Transverse colon (tissue), 4 donors: ENCODE measurements at regions not wholly inside any gene's neighbourhood (a gene's known extent, or its start where the extent isn't known, plus 50 kb on each side); places are given as distances from the start of the nearest gene placed in this dataset.

Experiments
- DNase-seq: peaks from one replicate; pipeline ENCODE4 v3.0.0-alpha.2; 2019
- H3K27ac ChIP-seq, 4 donors: fragments of 200-600 bp; sonication (generic); 2 replicates each; pipeline ENCODE4 v1.5.1; 2016 to 2018; ENCODE audit warnings: inconsistent platforms in 4 of 4
- H3K27me3 ChIP-seq: fragments of 200-600 bp; sonication (generic); 2 replicates; pipeline ENCODE4 v1.5.1; 2017; ENCODE audit warnings: inconsistent platforms
- H3K36me3 ChIP-seq, 4 donors: fragments of 200-600 bp; sonication (generic); 2 replicates each; pipeline ENCODE4 v1.5.1; 2017 to 2019; ENCODE audit warnings: inconsistent platforms in 4 of 4
- H3K4me1 ChIP-seq, 4 donors: fragments of 200-600 bp; sonication (generic); 2 replicates each; pipeline ENCODE4 v1.5.1; 2017 to 2020; ENCODE audit warnings: inconsistent platforms in 4 of 4
- H3K4me3 ChIP-seq, 4 donors: fragments of 200-600 bp; sonication (generic); 1 replicate in 1 of 4; 2 replicates in 3 of 4; pipeline versions ENCODE4 v1.5.1 to v1.6.1; 2017 to 2019; ENCODE audit warnings: inconsistent platforms in 4 of 4
- H3K9me3 ChIP-seq, 2 donors: fragments of 200-600 bp; sonication (generic); 2 replicates each; pipeline ENCODE4 v1.5.1; 2017 to 2019; ENCODE audit warnings: inconsistent platforms in 2 of 2
- CTCF ChIP-seq, 5 experiments: fragments of 200-600 bp in 3 of 5; fragments of 450-650 bp in 2 of 5; sonication (generic) in 3 of 5; IDR thresholded peaks; 1 replicate in 2 of 5; 2 replicates in 3 of 5; pipeline ENCODE4 v1.5.1; 2016 to 2017; ENCODE audit warnings: antibody characterized with exemption in 5 of 5, inconsistent platforms in 3 of 5, mild to moderate bottlenecking in 2 of 5, moderate library complexity in 1 of 5
- EP300 ChIP-seq: sonication (generic); formaldehyde crosslinking; IDR thresholded peaks from one replicate; pipeline ENCODE4 v1.6.1; 2017; ENCODE audit warnings: antibody characterized with exemption, low read depth
- POLR2A ChIP-seq: fragments of 450-650 bp; IDR thresholded peaks from one replicate; pipeline ENCODE4 v1.6.1; 2016; ENCODE audit warnings: antibody characterized with exemption, mild to moderate bottlenecking, moderate library complexity
- POLR2AphosphoS5 ChIP-seq, 3 donors: sonication (generic); formaldehyde crosslinking; IDR thresholded peaks; one replicate each; pipeline ENCODE4 v1.6.1; 2016; ENCODE audit warnings: antibody characterized with exemption in 3 of 3
- WGBS, 2 donors: methylation state at CpG; one replicate each; pipeline ENCODE4 v1.1.5; 2018; ENCODE audit warnings: low coverage in 1 of 2; 5-methylcytosine and 5-hydroxymethylcytosine counted together
- in situ Hi-C, 4 donors: fragments of 200-750 bp; cut with MboI; loops; one replicate each; pipeline versions ENCODE4 v1.15.0 to v1.15.1; 2017; ENCODE audit warnings: low sequenced_read_pairs in 3 of 4, low pct_ligation_motif_present in 1 of 4, low pct_unique_long_range_greater_than_20kb in 1 of 4
- intact Hi-C: fragments of 100-400 bp; cut with DNase I; formaldehyde crosslinking; loops from one replicate; pipeline ENCODE4 v1.15.1; 2023; ENCODE audit warnings: low total_unique reads

- TF ChIP-seq EP300 (no peak), POLR2AphosphoS5 (IDR thresholded peaks at IDR 0.05) (no peak), POLR2A (no peak), CTCF (IDR thresholded peaks at IDR 0.05) (no peak)
- H3K27ac ChIP-seq: no peak overlapping the region
- no peaks in the 10 kb centered on the region for H3K4me1 ChIP-seq
- 58 to 63% methylated on average over 4 of the region's 4 CpGs for WGBS, 2 donors
- DNase-seq: no peak
- H3K4me3 ChIP-seq: no peak overlapping the region
- H3K36me3 ChIP-seq: no peaks in the 10 kb centered on the region
- in situ Hi-C loops (loop anchor here in 2 of 4 donors (25.0 kb wide), 1 partner anchor 1329 kb away; no protein-coding TSS in a partner anchor), intact Hi-C loops (no loop called here)
- no peaks in the 10 kb centered on the region for H3K27me3 ChIP-seq
- H3K9me3 ChIP-seq: no peaks in the 10 kb centered on the region
These were observed 939.6 kb upstream of the CRIM1 start for GRCh38 chr2:35415942-35416341.

GRCh38 chr2:35415282-35415681 is 940.3 kb upstream of the CRIM1 start:
- no peaks in the 10 kb centered on the region for H3K9me3 ChIP-seq
- H3K27ac ChIP-seq: no peak overlapping the region
- no peaks in the 10 kb centered on the region for H3K36me3 ChIP-seq
- in situ Hi-C loops (loop anchor here in 2 of 4 donors (25.0 kb wide), 1 partner anchor 1328 kb away; no protein-coding TSS in a partner anchor), intact Hi-C loops (no loop called here)
- no peak overlapping the region for H3K4me3 ChIP-seq
- no peak for DNase-seq
- H3K4me1 ChIP-seq: no peaks in the 10 kb centered on the region
- no peak for TF ChIP-seq EP300
- TF ChIP-seq CTCF (IDR thresholded peaks at IDR 0.05): peak in 1 of 5 experiments; percentile 6
- TF ChIP-seq POLR2AphosphoS5 (IDR thresholded peaks at IDR 0.05): no peak
- WGBS, 2 donors: 61 to 64% methylated on average over 1 of the region's 1 CpG
- H3K27me3 ChIP-seq: no peaks in the 10 kb centered on the region

GRCh38 chr2:35410431-35411061 is 945.0 kb upstream of the CRIM1 start:
- intact Hi-C loops: no loop called here
- H3K4me1 ChIP-seq: no peaks in the 10 kb centered on the region
- H3K9me3 ChIP-seq: no peaks in the 10 kb centered on the region
- 39 to 41% methylated on average over 5 of the region's 5 CpGs for WGBS, 2 donors
- in situ Hi-C loops: loop anchor here in 2 of 4 donors (25.0 kb wide), 1 partner anchor 1323 kb away; no protein-coding TSS in a partner anchor
- H3K4me3 ChIP-seq: no peak overlapping the region
- H3K27me3 ChIP-seq: no peaks in the 10 kb centered on the region
- DNase-seq: peak; percentile 42
- no peak overlapping the region for H3K27ac ChIP-seq
- no peaks in the 10 kb centered on the region for H3K36me3 ChIP-seq
- TF ChIP-seq CTCF (IDR thresholded peaks at IDR 0.05): peak; percentile 64 to 88 (median 79)
- no peak for TF ChIP-seq POLR2A

- intact Hi-C loops: no loop called here
These were observed 945.8 kb upstream of the CRIM1 start for GRCh38 chr2:35409762-35410161.

More at GRCh38 chr2:35409762-35410161, 945.8 kb upstream of the CRIM1 start:
- no peak for DNase-seq
- Histone ChIP-seq H3K27ac (no peak overlapping the region), H3K27me3 (no peaks in the 10 kb centered on the region), H3K4me3 (no peak overlapping the region), H3K4me1 (no peaks in the 10 kb centered on the region), H3K9me3 (no peaks in the 10 kb centered on the region), H3K36me3 (no peaks in the 10 kb centered on the region)
- in situ Hi-C loops: loop anchor here in 2 of 4 donors (25.0 kb wide), 1 partner anchor 1322 kb away; no protein-coding TSS in a partner anchor
- WGBS, 2 donors: 85 to 90% methylated on average over 2 of the region's 2 CpGs
- TF ChIP-seq POLR2AphosphoS5 (IDR thresholded peaks at IDR 0.05) (no peak), EP300 (no peak), CTCF (IDR thresholded peaks at IDR 0.05) (no peak), POLR2A (no peak)
